GM19468 (cell line): ENCODE measurements at regions not wholly inside any gene's neighbourhood (a gene's known extent, or its start where the extent isn't known, plus 50 kb on each side); places are given as distances from the start of the nearest gene placed in this dataset.

Source experiments
- ATAC-seq: cut with Tn5 transposase; IDR thresholded peaks from one replicate; pipeline ENCODE4 v1.9.1; 2021; ENCODE audit warnings: mild to moderate bottlenecking, moderate library complexity, moderate number of reproducible peaks; ENCODE audit not compliant: unreplicated experiment; ENCODE audit errors: extremely low read depth

DNA sequence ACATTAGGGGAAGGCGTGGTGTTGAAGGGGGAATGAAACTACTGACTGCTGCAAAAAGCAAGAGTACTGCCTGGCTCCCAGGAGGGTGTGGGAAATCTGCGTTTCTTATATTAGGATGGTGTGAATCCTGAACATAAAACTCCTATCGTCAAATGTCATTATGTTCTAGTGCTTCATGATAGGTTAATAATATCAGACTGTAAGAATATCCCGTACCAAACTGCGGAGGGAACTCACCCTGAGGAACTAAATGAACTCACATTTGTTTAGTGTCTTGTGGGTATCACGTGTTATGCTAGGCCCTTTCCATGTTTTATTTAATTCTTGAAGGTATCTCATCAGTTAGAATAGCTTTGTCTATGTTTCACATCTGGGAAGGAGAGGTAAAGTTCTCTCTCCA is 610.7 kb downstream of the QKI start:
- no peak for ATAC-seq

- no peak for ATAC-seq
Measured at GRCh38 chr6:164023535-164023934, 609.0 kb downstream of the QKI start.

DNA sequence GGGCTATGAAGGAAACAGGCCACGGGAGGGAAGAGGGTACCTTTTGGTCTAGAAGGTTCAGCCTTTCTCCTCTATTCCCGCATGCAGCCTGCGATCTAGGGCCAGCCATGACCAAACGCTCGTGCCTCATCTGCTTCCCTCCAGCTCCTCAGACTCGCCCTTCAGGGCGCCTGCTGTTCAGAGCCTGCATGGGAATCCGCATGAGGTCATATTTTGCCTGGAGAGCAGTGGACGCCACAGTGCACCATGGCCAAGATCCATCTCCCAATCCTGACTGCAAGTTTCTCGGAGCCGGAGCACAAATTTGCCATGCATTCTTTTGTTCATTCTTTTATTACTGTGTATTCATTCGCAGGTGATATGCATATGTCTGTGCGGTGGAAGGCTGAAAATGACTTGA is 608.1 kb downstream of the QKI start:
- ATAC-seq = no peak

DNA sequence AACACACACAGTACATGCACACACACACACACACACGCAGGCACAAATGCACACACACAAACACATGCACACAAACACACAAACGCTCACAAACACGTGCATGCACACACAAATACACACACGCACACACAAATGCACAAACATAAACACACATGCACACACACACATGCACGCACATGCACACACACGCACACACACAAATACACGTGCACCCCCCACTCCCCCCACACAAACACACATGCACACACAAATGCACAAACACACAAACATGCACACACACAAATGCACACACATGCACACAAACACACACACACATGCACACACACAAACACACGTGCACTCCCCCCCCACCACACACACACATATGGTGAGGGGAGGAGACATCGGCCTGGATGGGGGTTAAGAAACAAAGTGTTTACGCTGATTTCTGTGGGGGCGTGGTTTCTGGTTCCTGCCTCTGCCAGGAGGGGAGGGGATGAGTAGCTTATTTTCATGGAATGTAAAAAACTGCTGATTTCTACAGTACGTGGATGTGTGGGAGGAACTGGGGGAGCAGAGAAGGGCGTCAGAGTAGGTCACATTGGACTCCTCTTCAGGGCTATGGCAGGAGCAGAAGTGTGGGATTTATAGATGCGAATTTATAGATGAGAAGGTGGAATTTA is 607.2 kb downstream of the QKI start:
- ATAC-seq = no peak

- ATAC-seq = no peak
Measured at GRCh38 chr6:164020142-164020541, 605.6 kb downstream of the QKI start.

- no peak for ATAC-seq
Measured at GRCh38 chr6:164018133-164018532, 603.6 kb downstream of the QKI start.

GRCh38 chr6:164016056-164016455 is 601.5 kb downstream of the QKI start:
- ATAC-seq = no peak

DNA sequence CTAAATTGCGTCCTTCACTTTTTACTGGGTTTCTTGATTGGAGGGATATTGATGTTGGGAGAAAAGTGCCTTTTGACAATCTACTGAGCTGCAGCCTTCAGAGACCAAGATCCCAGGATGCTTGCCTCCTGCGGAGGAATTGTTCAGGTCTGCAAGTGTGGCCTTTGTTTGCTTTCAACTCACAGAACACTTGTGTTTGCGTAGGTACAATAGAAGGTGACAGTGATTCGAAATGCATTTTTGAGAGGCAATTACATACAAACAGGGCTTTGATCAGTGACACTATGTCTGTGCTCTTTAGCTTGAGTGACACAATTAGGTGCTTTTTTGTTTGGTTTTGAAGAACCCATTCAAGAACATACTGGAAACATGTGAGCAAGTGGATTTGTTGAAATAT is 600.6 kb downstream of the QKI start:
- ATAC-seq = no peak

DNA sequence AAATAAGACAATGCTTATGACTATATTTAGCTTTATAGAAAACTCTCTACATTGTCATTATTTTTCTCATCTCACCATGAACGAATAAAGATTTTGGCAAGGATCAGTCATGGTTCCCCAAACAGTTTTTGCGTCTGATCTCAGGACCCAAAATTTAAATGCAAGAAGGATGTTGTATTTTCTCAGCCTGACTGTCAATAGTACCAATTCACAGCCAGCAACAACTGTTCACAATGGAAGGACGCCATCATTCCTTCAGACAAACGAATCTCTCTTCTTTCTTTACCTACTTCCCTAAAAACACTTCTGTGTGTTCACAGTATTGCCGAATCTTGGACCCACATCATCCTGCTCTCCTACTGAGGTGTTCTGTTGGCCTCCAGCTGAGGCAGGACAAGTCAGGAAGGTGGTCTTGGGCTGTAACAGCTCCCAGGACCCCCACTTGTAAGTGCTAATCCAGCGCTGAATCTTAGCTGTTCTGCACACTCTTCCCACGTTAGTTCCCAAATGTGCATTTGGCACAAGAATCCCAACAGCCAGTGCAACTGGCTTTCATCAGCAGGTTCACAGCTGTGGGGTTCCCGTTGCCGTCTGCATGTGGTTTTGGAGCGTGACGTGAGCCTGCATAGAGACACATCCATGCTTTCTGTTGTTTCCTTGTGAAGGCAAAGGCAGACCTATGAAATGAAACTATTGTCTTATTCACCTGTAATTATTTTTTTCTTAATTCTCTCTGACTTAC is 600.0 kb downstream of the QKI start:
- ATAC-seq = no peak

DNA sequence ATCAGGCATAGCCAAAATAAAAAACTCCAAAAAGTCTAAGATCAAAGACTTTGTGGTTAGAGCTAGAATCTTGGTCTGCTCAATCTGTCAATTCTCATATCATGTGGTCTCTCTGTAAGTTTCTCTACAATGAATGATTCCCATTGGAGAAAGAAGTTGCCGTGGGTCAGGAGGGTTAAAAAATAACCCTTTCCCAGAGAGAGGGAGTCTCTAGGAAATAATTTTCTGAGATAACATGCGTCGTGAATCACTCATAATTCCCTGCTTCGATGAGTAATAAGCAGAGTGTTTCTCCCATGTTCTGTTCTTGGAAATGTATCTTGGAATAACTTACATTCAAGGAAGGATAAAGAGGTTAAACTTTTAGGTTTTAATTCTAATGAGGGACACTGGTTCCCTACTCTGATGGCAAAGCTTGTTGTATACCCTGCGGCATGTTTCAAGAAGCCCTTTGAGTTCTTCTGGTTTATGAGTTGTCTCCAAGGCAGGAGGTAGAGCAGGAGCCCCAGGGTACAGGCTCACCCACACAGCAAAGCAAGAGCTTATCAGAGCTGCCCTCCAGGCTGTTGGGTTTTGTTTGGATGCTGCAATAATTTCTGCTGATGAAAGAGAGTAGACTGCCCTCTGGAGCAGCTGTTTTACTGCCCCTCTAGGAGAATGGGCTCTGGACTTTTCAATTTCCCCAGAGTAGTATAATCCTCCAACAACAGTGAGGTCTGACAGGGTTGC is 599.1 kb downstream of the QKI start:
- no peak for ATAC-seq

- no peak for ATAC-seq
Measured at GRCh38 chr6:164011321-164011720, 596.8 kb downstream of the QKI start.

GRCh38 chr6:164010441-164011103 is 596.1 kb downstream of the QKI start:
- no peak for ATAC-seq

DNA sequence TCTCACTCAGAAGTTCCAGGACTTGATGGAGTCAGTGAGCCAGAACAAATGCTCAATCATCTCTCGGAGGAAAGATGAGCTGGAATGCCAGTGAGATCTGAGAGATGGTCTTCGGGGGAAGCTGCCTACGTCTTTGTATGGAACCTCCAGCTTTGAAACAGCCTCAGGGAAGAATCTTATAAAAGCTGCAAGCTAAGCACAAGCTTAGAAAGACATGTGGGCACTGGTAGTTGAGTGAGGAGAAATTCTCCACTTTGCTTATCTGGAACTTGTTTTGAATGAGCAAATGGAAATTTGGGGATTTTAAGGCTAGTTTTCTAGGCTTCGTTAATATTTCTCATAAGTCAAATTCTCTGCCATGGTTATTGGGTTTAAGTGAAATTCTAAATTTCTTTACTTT is 594.4 kb downstream of the QKI start:
- ATAC-seq = no peak

DNA sequence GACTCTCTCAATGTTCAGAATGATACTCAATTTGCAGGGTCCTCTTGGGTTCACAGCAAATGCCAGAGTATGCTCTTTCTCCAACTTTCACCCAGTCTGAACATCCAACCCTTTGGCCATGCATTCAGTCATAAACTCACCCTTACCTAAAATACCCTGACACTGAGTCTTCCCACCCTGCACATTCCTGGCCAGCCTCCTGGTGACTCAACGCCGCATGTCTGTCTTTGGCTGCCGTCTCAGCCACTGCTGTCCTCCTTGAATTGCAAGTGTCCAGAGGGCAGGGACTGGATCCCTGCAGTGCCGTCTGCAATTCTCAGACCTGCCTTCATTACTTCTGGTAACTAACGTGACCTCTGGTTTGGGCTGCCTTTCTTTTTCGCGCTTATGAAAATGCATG is 593.4 kb downstream of the QKI start:
- no peak for ATAC-seq

DNA sequence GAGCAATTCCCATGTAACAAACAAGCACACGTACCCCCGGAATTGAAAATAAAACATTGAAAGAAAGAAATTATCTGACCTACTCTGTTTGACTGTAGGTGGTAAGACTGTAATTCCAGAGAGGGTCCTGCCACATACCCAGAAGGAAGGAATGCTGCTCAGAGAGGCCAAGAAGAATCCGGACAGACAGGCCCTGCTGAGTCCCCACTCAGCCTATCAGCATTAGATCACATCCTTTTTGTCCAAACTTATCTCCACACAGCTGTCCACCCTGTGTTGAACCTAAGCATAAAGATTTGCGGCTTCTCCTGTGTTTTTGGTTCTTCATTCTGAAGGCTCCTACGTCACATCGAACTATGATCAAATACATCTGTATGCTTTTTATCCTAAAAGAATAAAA is 591.9 kb downstream of the QKI start:
- ATAC-seq = no peak

DNA sequence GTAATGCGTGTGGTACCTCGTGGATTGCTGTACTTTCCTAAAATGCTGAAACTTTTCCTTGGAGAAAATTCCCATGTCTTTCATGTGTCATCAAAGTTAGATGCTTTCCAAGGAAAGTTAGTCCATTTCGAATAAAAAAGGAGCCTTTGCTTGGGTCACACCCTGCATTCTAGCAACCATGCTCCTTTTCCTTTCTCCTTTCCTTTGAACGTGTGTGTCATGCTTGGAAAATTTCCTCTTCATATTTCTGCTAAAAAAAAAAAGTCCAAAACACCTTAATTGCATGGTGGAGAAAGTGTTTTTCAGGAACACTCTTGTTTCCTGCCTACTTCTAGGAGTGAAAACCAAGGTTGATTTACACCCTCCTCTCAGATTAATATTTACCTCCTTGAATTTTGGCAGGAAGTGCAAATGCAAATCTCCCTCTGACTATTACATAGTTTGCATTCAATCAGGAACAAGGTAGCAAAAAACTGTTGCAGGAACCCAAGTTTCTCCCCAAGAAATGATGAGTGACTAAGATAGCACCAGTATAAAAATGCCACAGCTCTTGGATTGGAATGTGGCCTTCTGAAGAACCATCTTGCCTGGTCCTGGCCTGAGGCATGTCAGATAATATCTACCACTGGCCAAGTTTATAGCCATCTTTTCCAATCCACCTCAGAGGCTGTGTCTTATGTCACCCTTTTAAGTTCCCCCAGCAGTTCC is 590.6 kb downstream of the QKI start:
- ATAC-seq = no peak

GRCh38 chr6:164000276-164000675 is 585.8 kb downstream of the QKI start:
- ATAC-seq = no peak

DNA sequence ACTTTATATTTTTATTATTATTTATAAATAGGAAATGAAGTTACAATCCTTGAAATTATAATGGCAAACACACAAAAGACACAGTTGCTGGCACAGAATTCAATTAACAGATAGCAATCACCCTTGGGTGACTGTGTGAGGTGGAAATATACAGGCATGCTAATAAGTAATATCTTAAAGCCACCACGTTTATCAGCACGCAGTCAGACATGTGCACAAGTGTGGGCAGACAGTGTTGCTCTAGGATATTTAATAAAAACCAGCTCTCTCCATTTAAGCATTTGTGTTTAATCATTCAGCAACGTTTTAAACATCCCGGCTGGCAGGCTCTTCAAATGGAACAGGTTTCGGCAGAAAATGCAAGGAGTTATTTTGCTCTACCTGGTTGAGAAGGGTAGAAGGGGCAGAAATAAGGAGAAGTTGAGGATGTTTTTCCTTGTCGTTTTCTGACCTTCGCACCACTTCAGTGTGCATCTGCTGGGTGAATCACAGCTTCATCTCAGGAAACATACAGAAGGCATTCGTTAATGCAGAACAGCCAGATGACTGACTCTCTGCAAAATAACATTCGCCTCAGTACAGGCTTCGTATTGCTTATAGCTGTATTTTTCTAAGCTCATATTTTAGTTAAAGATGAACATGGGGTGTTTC is 585.1 kb downstream of the QKI start:
- ATAC-seq = no peak

- ATAC-seq = no peak
Measured at GRCh38 chr6:163998496-163998895, 584.0 kb downstream of the QKI start.

DNA sequence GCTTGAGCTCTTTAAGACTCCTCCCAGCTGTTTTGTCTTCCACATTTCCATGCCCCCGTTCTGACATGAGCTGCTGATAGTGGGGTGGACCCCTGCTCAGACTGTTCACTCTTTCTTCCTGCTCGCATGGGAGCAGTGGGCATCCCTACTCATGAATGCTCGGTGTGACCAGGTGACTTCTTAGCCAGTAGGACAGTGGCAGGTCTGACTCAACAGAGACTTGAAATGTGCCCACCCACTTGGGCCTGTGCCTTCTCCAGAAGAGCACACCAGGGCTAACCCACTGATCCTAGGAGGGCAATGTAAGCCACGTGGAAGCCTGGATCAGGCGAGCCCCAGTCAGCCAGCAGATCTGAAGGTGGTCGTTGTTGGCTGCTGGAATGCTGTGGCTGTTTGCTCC is 582.0 kb downstream of the QKI start:
- ATAC-seq = no peak
